ENCODE measurements at regions not wholly inside any gene's neighbourhood (a gene's known extent, or its start where the extent isn't known, plus 50 kb on each side); places are given as distances from the start of the nearest gene placed in this dataset.

DNA sequence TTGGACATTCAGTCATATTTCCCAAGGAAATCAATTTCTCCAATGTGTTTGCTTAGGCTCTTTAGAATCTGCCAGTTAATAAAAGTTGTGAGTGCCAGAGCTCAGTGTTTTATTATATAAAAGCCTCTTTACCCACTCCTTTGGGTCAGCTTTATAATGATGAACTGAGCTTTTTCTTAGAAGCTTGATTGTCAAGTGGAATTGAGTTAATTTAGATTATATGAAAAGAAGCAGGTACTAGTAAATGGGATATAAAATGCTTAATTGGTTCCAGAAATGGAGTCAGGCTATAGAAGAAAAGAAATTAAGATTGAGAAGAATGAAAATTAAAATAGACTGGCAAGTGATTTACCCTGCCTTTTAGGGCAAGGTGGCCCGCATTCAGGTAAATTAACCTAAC lies 363.2 kb downstream of the SLITRK6 start:
- Histone ChIP-seq H3K9me3 (replicated peaks; ENCODE audit: control insufficient read depth, insufficient read depth, low read length) (no peaks in the 10 kb centered on the region), H3K4me2 (ENCODE audit: control insufficient read depth, insufficient read depth) (no peak overlapping the region), H3K27me3 (replicated peaks in 1 of 2; ENCODE audit: control insufficient read depth in 2 of 2, insufficient read depth in 2 of 2, low read length in 1 of 2) (no peaks in the 10 kb centered on the region), H3K79me2 (ENCODE audit: control insufficient read depth, insufficient read depth, low read length) (no peaks in the 10 kb centered on the region), H3K9ac (ENCODE audit: control insufficient read depth, insufficient read depth, low read length) (no peak overlapping the region), H4K20me1 (ENCODE audit: control insufficient read depth, insufficient read depth) (no peaks in the 10 kb centered on the region), H2AFZ (ENCODE audit: control insufficient read depth, low read depth, low read length) (no peak overlapping the region), H3K4me3 (no peak overlapping the region), H3K36me3 (ENCODE audit: control insufficient read depth in 2 of 2, insufficient read depth in 2 of 2, low read length in 1 of 2) (no peaks in the 10 kb centered on the region), H3K27ac (ENCODE audit: control insufficient read depth, insufficient read depth) (no peak overlapping the region), H3K4me1 (ENCODE audit: control insufficient read depth, insufficient read depth, low read length) (no peaks in the 10 kb centered on the region)
- intact Hi-C loops (cut with micrococcal nuclease; ENCODE audit: unreplicated experiment) (no loop called here), in situ Hi-C loops (cut with MboI) (no loop called here)
- ChIA-PET SMC1A (ENCODE audit: uncharacterized antibody, unreplicated experiment) (no interaction called here), POLR2A (no interaction called here), RAD21 (ENCODE audit: unreplicated experiment) (no interaction called here), CTCF (no interaction called here)
- ATAC-seq: no peak
- no TSS peak for BruUV-seq (replicated peaks)
- no peak for FAIRE-seq
- TF ChIP-seq PML (IDR thresholded peaks at IDR 0.05; ENCODE audit: low read length) (no peak), POLR2A (IDR thresholded peaks at IDR 0.05; ENCODE audit: low read depth, low read length) (no peak), SIX5 (IDR thresholded peaks at IDR 0.05; ENCODE audit: low read depth, low read length, severe bottlenecking) (no peak), STAT3 (IDR thresholded peaks at IDR 0.05; ENCODE audit: low read depth, low read length) (no peak), ETV6 (conservative IDR thresholded peaks at IDR 0.05 in 1 of 2, IDR thresholded peaks at IDR 0.05 in 1 of 2; ENCODE audit: borderline replicate concordance in 1 of 2, low read depth in 1 of 2) (no peak), ZSCAN29 (IDR thresholded peaks at IDR 0.05) (no peak)
- DNase-seq (ENCODE audit: low read depth, low spot score): no peak
- WGBS (ENCODE audit: insufficient coverage, insufficient replicate concordance, low lambda C conversion rate, missing lambda C conversion rate): 25% methylated on average over 1 of the region's 1 CpG

DNA sequence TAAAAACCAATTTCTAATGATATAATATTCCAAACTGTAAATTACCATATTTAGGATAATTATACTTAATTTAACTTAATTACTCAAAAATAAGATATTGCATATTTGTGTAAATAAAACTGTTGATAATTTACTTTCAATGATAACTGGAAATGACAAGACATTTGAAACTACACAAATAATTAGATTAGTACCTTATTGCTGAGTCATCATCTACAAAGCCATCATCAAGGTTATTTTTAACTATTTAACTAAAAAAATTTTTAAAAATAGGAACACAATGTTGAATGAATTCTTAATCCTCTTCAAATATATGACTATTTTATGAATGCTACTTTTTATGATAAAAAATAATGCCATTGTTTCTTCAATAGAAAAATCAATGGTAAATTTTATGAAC lies 364.3 kb downstream of the SLITRK6 start:
- Histone ChIP-seq H3K36me3 (ENCODE audit: control insufficient read depth in 2 of 2, insufficient read depth in 2 of 2, low read length in 1 of 2) (no peaks in the 10 kb centered on the region), H3K4me2 (ENCODE audit: control insufficient read depth, insufficient read depth) (no peak overlapping the region), H3K27me3 (replicated peaks in 1 of 2; ENCODE audit: control insufficient read depth in 2 of 2, insufficient read depth in 2 of 2, low read length in 1 of 2) (no peaks in the 10 kb centered on the region), H2AFZ (ENCODE audit: control insufficient read depth, low read depth, low read length) (no peak overlapping the region), H3K4me1 (ENCODE audit: control insufficient read depth, insufficient read depth, low read length) (no peaks in the 10 kb centered on the region), H3K9me3 (replicated peaks; ENCODE audit: control insufficient read depth, insufficient read depth, low read length) (no peaks in the 10 kb centered on the region), H3K9ac (ENCODE audit: control insufficient read depth, insufficient read depth, low read length) (no peak overlapping the region), H3K27ac (ENCODE audit: control insufficient read depth, insufficient read depth) (no peak overlapping the region), H4K20me1 (ENCODE audit: control insufficient read depth, insufficient read depth) (no peaks in the 10 kb centered on the region), H3K4me3 (no peak overlapping the region), H3K79me2 (ENCODE audit: control insufficient read depth, insufficient read depth, low read length) (no peaks in the 10 kb centered on the region)
- no TSS peak for BruUV-seq (replicated peaks)
- ChIA-PET SMC1A (ENCODE audit: uncharacterized antibody, unreplicated experiment) (interaction anchor here (1.0 kb wide), 1 partner anchor 9 kb away, joined by 3 read pairs; no protein-coding TSS in a partner anchor), RAD21 (ENCODE audit: unreplicated experiment) (no interaction called here), CTCF (interaction anchor here (0.6 kb wide), 1 partner anchor 21 kb away, joined by 3 read pairs; no protein-coding TSS in a partner anchor), POLR2A (no interaction called here)
- FAIRE-seq (no peak), ATAC-seq (no peak), DNase-seq (ENCODE audit: low read depth, low spot score) (no peak)
- in situ Hi-C loops (cut with MboI) (no loop called here), intact Hi-C loops (cut with micrococcal nuclease; ENCODE audit: unreplicated experiment) (no loop called here)
- TF ChIP-seq STAT1 (conservative IDR thresholded peaks at IDR 0.05): no peak
- TF ChIP-seq NRF1 (conservative IDR thresholded peaks at IDR 0.05; ENCODE audit: low read depth, low read length): no peak
- TF ChIP-seq IRF4 (IDR thresholded peaks at IDR 0.05; ENCODE audit: low read depth, low read length): no peak
- no peak for TF ChIP-seq TCF3 (IDR thresholded peaks at IDR 0.05; ENCODE audit: borderline replicate concordance, insufficient read depth, low read depth, low read length)
- TF ChIP-seq, protein P1, sequence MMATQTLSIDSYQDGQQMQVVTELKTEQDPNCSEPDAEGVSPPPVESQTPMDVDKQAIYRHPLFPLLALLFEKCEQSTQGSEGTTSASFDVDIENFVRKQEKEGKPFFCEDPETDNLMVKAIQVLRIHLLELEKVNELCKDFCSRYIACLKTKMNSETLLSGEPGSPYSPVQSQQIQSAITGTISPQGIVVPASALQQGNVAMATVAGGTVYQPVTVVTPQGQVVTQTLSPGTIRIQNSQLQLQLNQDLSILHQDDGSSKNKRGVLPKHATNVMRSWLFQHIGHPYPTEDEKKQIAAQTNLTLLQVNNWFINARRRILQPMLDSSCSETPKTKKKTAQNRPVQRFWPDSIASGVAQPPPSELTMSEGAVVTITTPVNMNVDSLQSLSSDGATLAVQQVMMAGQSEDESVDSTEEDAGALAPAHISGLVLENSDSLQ (IDR thresholded peaks at IDR 0.05): no peak
- TF ChIP-seq SMAD5 (IDR thresholded peaks at IDR 0.05; ENCODE audit: low read depth): no peak
- TF ChIP-seq HCFC1 (IDR thresholded peaks at IDR 0.05; ENCODE audit: low read length): no peak
- TF ChIP-seq RCOR1 (conservative IDR thresholded peaks at IDR 0.05; ENCODE audit: low read depth, low read length): no peak
- no peak for TF ChIP-seq POU2F2 (IDR thresholded peaks at IDR 0.05; ENCODE audit: borderline replicate concordance, low read depth, low read length)
- TF ChIP-seq RAD21 (IDR thresholded peaks at IDR 0.05; ENCODE audit: insufficient read depth, low read depth, low read length): no peak
- TF ChIP-seq FOXM1 (IDR thresholded peaks at IDR 0.05; ENCODE audit: low read depth, low read length): no peak
- no peak for TF ChIP-seq RBBP5 (conservative IDR thresholded peaks at IDR 0.05)
- TF ChIP-seq ETV6 (conservative IDR thresholded peaks at IDR 0.05 in 1 of 2, IDR thresholded peaks at IDR 0.05 in 1 of 2; ENCODE audit: borderline replicate concordance in 1 of 2, low read depth in 1 of 2): no peak
